ENCODE measurements at regions not wholly inside any gene's neighbourhood (a gene's known extent, or its start where the extent isn't known, plus 50 kb on each side); places are given as distances from the start of the nearest gene placed in this dataset.

DNA sequence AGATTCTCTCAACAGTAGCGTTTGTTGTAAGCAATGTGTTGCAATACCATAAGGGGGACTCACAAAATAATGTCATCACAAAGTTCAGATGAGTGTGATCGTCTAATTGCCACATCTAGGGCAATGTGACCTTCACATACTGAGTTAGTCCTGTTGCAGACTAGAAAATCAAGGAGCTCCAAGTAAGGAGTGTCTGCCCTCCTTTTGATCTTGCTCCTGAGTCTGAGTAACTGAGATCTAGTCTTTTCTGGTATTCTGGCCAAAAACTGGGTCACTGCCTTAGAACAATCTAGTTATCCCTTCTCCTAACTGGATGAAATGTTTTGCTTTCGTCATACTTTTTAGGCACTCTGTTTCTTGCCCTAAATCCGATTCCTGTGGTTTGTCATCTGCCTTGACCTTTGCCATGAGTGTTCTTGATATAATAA, 712.1 kb downstream of the CDH11 start:
- TF ChIP-seq, protein P1, sequence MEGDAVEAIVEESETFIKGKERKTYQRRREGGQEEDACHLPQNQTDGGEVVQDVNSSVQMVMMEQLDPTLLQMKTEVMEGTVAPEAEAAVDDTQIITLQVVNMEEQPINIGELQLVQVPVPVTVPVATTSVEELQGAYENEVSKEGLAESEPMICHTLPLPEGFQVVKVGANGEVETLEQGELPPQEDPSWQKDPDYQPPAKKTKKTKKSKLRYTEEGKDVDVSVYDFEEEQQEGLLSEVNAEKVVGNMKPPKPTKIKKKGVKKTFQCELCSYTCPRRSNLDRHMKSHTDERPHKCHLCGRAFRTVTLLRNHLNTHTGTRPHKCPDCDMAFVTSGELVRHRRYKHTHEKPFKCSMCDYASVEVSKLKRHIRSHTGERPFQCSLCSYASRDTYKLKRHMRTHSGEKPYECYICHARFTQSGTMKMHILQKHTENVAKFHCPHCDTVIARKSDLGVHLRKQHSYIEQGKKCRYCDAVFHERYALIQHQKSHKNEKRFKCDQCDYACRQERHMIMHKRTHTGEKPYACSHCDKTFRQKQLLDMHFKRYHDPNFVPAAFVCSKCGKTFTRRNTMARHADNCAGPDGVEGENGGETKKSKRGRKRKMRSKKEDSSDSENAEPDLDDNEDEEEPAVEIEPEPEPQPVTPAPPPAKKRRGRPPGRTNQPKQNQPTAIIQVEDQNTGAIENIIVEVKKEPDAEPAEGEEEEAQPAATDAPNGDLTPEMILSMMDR (IDR thresholded peaks at IDR 0.05) = no peak
- no peak for TF ChIP-seq POLR2A (IDR thresholded peaks at IDR 0.05)
